Fibroblast of lung (primary cell): ENCODE measurements at regions not wholly inside any gene's neighbourhood (a gene's known extent, or its start where the extent isn't known, plus 50 kb on each side); places are given as distances from the start of the nearest gene placed in this dataset.
A peak's percentile ranks its signal among the peaks of the same experiment; 100 is the strongest.

Experiments
- DNase-seq, 2 donors: peaks; one replicate each; pipeline versions ENCODE4 v3.0.0 to v3.0.0-alpha.2; 2010; ENCODE audit warnings: low read depth in 2 of 2
- H2AFZ ChIP-seq: 2 replicates; pipeline ENCODE4 v1.5.1; 2012; ENCODE audit warnings: low read length, control low read depth, inconsistent platforms
- H3K27ac ChIP-seq: 2 replicates; pipeline ENCODE4 v1.5.1; 2011; ENCODE audit warnings: low read length, control low read depth; ENCODE audit not compliant: insufficient read depth
- H3K27me3 ChIP-seq: 2 replicates; pipeline ENCODE4 v1.5.1; 2011; ENCODE audit warnings: mild to moderate bottlenecking, low read length; ENCODE audit not compliant: control insufficient read depth, insufficient read depth
- H3K36me3 ChIP-seq: 2 replicates; pipeline ENCODE4 v1.5.1; 2011; ENCODE audit warnings: low read length; ENCODE audit not compliant: control insufficient read depth, insufficient read depth
- H3K4me1 ChIP-seq: 2 replicates; pipeline ENCODE4 v1.5.1; 2011; ENCODE audit warnings: low read length; ENCODE audit not compliant: control insufficient read depth, insufficient read depth; ENCODE audit errors: extremely low read depth
- H3K4me2 ChIP-seq: 2 replicates; pipeline ENCODE4 v1.5.1; 2011; ENCODE audit warnings: low read length, control low read depth; ENCODE audit not compliant: insufficient read depth; ENCODE audit errors: extremely low read depth
- H3K4me3 ChIP-seq, 4 experiments: fragments of 200-600 bp in 1 of 4; sonication (generic) in 1 of 4; replicated peaks in 1 of 4; 2 replicates each; pipeline ENCODE4 v1.5.1; 2011 to 2016; ENCODE audit warnings: low read length in 4 of 4, low read depth in 3 of 4, mild to moderate bottlenecking in 3 of 4, control low read depth in 2 of 4, inconsistent platforms in 1 of 4, mixed read lengths in 1 of 4; ENCODE audit not compliant: insufficient read depth in 1 of 4; ENCODE audit errors: control extremely low read depth in 1 of 4
- H3K79me2 ChIP-seq: 2 replicates; pipeline ENCODE4 v1.5.1; 2012; ENCODE audit warnings: mild to moderate bottlenecking, low read length, inconsistent platforms; ENCODE audit not compliant: control insufficient read depth, insufficient read depth
- H3K9ac ChIP-seq: 2 replicates; pipeline ENCODE4 v1.5.1; 2011; ENCODE audit warnings: mild to moderate bottlenecking, low read length, control low read depth; ENCODE audit not compliant: insufficient read depth
- H3K9me3 ChIP-seq: 2 replicates; pipeline ENCODE4 v1.5.1; 2012; ENCODE audit warnings: low read depth, low read length; ENCODE audit not compliant: control insufficient read depth, insufficient read depth
- H4K20me1 ChIP-seq: 2 replicates; pipeline ENCODE4 v1.5.1; 2011; ENCODE audit warnings: low read length; ENCODE audit not compliant: control insufficient read depth, insufficient read depth; ENCODE audit errors: extremely low read depth
- EZH2 ChIP-seq: IDR thresholded peaks from 2 replicates; pipeline ENCODE4 v1.5.1; 2012; ENCODE audit warnings: low read length, control low read depth, mild to moderate bottlenecking; ENCODE audit errors: missing control alignments
- TF ChIP-seq, protein P1 (sequence below), 2 donors: IDR thresholded peaks in 1 of 2; conservative IDR thresholded peaks in 1 of 2; 1 replicate in 1 of 2; 2 replicates in 1 of 2; pipeline ENCODE4 v1.5.1; 2011 to 2012; ENCODE audit warnings: low read length in 2 of 2, control low read depth in 1 of 2, inconsistent platforms in 1 of 2, low read depth in 1 of 2, mild to moderate bottlenecking in 1 of 2

- H3K79me2 ChIP-seq = no peaks in the 10 kb centered on the region
- DNase-seq = peak in 1 of 2 donors; percentile 14
- no peak overlapping the region for H3K9ac ChIP-seq
- no peak overlapping the region for H3K4me2 ChIP-seq
- no peak overlapping the region for H3K4me3 ChIP-seq
- TF ChIP-seq, protein P1, sequence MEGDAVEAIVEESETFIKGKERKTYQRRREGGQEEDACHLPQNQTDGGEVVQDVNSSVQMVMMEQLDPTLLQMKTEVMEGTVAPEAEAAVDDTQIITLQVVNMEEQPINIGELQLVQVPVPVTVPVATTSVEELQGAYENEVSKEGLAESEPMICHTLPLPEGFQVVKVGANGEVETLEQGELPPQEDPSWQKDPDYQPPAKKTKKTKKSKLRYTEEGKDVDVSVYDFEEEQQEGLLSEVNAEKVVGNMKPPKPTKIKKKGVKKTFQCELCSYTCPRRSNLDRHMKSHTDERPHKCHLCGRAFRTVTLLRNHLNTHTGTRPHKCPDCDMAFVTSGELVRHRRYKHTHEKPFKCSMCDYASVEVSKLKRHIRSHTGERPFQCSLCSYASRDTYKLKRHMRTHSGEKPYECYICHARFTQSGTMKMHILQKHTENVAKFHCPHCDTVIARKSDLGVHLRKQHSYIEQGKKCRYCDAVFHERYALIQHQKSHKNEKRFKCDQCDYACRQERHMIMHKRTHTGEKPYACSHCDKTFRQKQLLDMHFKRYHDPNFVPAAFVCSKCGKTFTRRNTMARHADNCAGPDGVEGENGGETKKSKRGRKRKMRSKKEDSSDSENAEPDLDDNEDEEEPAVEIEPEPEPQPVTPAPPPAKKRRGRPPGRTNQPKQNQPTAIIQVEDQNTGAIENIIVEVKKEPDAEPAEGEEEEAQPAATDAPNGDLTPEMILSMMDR (conservative IDR thresholded peaks at IDR 0.05 in 1 of 2, IDR thresholded peaks at IDR 0.05 in 1 of 2; ENCODE audit: low read depth in 1 of 2, low read length in 2 of 2) = no peak
- TF ChIP-seq EZH2 = no peak
- H3K36me3 ChIP-seq = no peaks in the 10 kb centered on the region
- no peak overlapping the region for H2AFZ ChIP-seq
- no peaks in the 10 kb centered on the region for H3K9me3 ChIP-seq
- no peaks in the 10 kb centered on the region for H4K20me1 ChIP-seq
- H3K27ac ChIP-seq = no peak overlapping the region
- no peaks in the 10 kb centered on the region for H3K27me3 ChIP-seq
- no peaks in the 10 kb centered on the region for H3K4me1 ChIP-seq
Measured at GRCh38 chr11:56911312-56911711, 77.4 kb upstream of the OR5AK2 start.

DNA sequence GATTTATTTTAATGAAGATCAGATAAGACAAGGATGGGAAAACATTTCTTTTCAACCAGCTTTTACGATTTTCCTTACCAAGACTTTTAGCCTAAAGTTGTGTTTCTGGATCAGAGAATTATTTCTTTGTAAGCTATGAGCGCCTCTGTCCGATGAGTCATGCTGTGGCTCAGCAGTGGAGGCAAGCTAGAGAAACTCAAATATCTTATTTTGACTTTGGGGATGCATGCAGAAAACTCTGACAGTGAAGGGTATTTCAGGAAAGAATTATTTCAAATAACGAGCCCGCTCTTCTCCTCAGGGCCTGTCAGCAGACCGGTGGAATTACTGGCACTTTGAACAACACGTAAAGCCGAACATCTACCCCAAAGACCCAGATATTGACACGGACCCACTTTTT is 77.9 kb upstream of the OR5AK2 start:
- Histone ChIP-seq H3K4me3 (no peak overlapping the region), H3K4me2 (no peak overlapping the region), H4K20me1 (no peaks in the 10 kb centered on the region), H2AFZ (no peak overlapping the region), H3K9me3 (no peaks in the 10 kb centered on the region), H3K27ac (no peak overlapping the region), H3K36me3 (no peaks in the 10 kb centered on the region), H3K9ac (no peak overlapping the region), H3K4me1 (no peaks in the 10 kb centered on the region), H3K79me2 (no peaks in the 10 kb centered on the region), H3K27me3 (no peaks in the 10 kb centered on the region)
- peak in 1 of 2 donors; percentile 20 for DNase-seq
- TF ChIP-seq, protein P1 (conservative IDR thresholded peaks at IDR 0.05 in 1 of 2, IDR thresholded peaks at IDR 0.05 in 1 of 2; ENCODE audit: low read depth in 1 of 2, low read length in 2 of 2) = no peak
- TF ChIP-seq EZH2 = no peak

DNA sequence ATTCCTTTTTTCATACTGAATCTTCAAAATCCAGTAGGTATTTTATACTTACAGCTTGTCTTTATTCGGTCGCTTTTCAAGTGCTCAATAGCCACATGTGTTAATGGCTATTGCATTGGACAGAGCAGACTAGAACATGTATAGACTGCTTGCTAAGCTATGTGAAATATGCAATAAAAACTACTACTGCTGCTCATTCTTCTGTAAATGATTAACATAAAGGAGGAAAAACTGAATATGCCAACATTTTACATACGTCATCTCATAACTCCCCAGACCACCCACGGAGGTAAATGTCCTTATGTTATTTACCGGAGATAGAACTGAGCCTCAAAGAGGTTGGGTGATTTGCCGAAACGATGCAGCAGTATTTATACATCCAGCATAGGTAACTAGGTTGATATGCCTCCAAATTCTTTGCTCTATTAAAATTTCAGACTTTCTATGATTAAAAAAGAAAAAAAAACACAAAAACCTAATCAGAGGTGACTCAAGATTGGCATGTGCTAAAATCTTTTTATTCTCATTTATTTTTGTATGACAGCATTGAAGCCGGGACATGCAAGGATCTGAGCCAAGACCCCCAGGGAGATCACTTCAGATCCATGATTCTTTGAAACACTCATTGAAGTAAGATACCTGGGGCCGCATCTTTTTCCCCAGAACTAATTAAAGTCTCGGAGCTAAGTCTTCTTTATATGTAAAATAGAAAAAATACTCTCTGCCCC is 78.5 kb upstream of the OR5AK2 start:
- TF ChIP-seq, protein P1 (conservative IDR thresholded peaks at IDR 0.05 in 1 of 2, IDR thresholded peaks at IDR 0.05 in 1 of 2; ENCODE audit: low read depth in 1 of 2, low read length in 2 of 2) = no peak
- no peak for TF ChIP-seq EZH2
- Histone ChIP-seq H3K27me3 (no peaks in the 10 kb centered on the region), H4K20me1 (no peaks in the 10 kb centered on the region), H3K9ac (no peak overlapping the region), H2AFZ (no peak overlapping the region), H3K4me1 (no peaks in the 10 kb centered on the region), H3K4me2 (no peak overlapping the region), H3K4me3 (no peak overlapping the region), H3K9me3 (no peaks in the 10 kb centered on the region), H3K79me2 (no peaks in the 10 kb centered on the region), H3K36me3 (no peaks in the 10 kb centered on the region), H3K27ac (no peak overlapping the region)
- DNase-seq = peak in 1 of 2 donors; percentile 7
